HG03558 (cell line): ENCODE measurements at regions not wholly inside any gene's neighbourhood (a gene's known extent, or its start where the extent isn't known, plus 50 kb on each side); places are given as distances from the start of the nearest gene placed in this dataset.

Experiments
- ATAC-seq: cut with Tn5 transposase; IDR thresholded peaks from one replicate; pipeline ENCODE4 v1.9.1; 2021; ENCODE audit warnings: moderate number of reproducible peaks; ENCODE audit not compliant: unreplicated experiment; ENCODE audit errors: extremely low read depth

- ATAC-seq = no peak
Observed at GRCh38 chr2:60652832-60653340, 99.4 kb upstream of the BCL11A start.

GRCh38 chr2:60657673-60658072 lies 98.4 kb upstream of the PAPOLG start:
- ATAC-seq = no peak

GRCh38 chr2:60659026-60659425 lies 97.0 kb upstream of the PAPOLG start:
- no peak for ATAC-seq

GRCh38 chr2:60661073-60661738 lies 94.9 kb upstream of the PAPOLG start:
- ATAC-seq = no peak

- ATAC-seq = no peak
Observed at GRCh38 chr2:60662781-60663180, 93.3 kb upstream of the PAPOLG start.

GRCh38 chr2:60671966-60672365 lies 84.1 kb upstream of the PAPOLG start:
- no peak for ATAC-seq

- ATAC-seq = peak; percentile 91
Observed at GRCh38 chr2:60674524-60675165, 81.4 kb upstream of the PAPOLG start.

GRCh38 chr2:60675301-60675700 lies 80.8 kb upstream of the PAPOLG start:
- no peak for ATAC-seq

- no peak for ATAC-seq
Observed at GRCh38 chr2:60676706-60677330, 79.2 kb upstream of the PAPOLG start.

- ATAC-seq = no peak
Observed at GRCh38 chr2:60677356-60677755, 78.7 kb upstream of the PAPOLG start.

GRCh38 chr2:60678551-60678950 lies 77.5 kb upstream of the PAPOLG start:
- ATAC-seq = no peak

- no peak for ATAC-seq
Observed at GRCh38 chr2:60679036-60679780, 76.9 kb upstream of the PAPOLG start.

GRCh38 chr2:60693551-60693950 lies 62.5 kb upstream of the PAPOLG start:
- no peak for ATAC-seq

GRCh38 chr2:60695793-60696192 lies 60.3 kb upstream of the PAPOLG start:
- ATAC-seq = no peak

GRCh38 chr2:60699617-60700016 lies 56.5 kb upstream of the PAPOLG start:
- no peak for ATAC-seq

GRCh38 chr2:60706021-60706420 lies 50.0 kb upstream of the PAPOLG start:
- no peak for ATAC-seq
